ENCODE measurements at regions not wholly inside any gene's neighbourhood (a gene's known extent, or its start where the extent isn't known, plus 50 kb on each side); places are given as distances from the start of the nearest gene placed in this dataset.

- Histone ChIP-seq H3K4me3 (ENCODE audit: low read depth in 1 of 3, low read length in 3 of 3) (no peak overlapping the region), H3K27ac (ENCODE audit: low read depth in 1 of 2, low read length in 2 of 2) (no peak overlapping the region), H3K9ac (ENCODE audit: low read depth in 1 of 2, low read length in 2 of 2) (no peak overlapping the region), H3K36me3 (ENCODE audit: control insufficient read depth in 4 of 4, insufficient read depth in 3 of 4, low read depth in 1 of 4, low read length in 3 of 4) (no peaks in the 10 kb centered on the region), H3K4me1 (ENCODE audit: control insufficient read depth in 4 of 4, insufficient read depth in 4 of 4, low read length in 3 of 4) (peaks cover 0 to 2% (median 0%) of the 10 kb centered on the region in 4 donors), H3K9me3 (ENCODE audit: control insufficient read depth in 4 of 4, low read length in 3 of 4) (no peaks in the 10 kb centered on the region), H3K27me3 (ENCODE audit: control insufficient read depth in 4 of 4, insufficient read depth in 4 of 4, low read length in 3 of 4) (no peaks in the 10 kb centered on the region)
- 89% methylated on average over 3 of the region's 3 CpGs for WGBS
- TF ChIP-seq RXRA (IDR thresholded peaks at IDR 0.05) (no peak), FOXA2 (IDR thresholded peaks at IDR 0.05) (no peak), RAD21 (IDR thresholded peaks at IDR 0.05) (no peak), MAX (IDR thresholded peaks at IDR 0.05) (no peak), TAF1 (conservative IDR thresholded peaks at IDR 0.05) (no peak), YY1 (IDR thresholded peaks at IDR 0.05) (no peak), ZBTB33 (IDR thresholded peaks at IDR 0.05) (no peak), GABPA (IDR thresholded peaks at IDR 0.05 in 1 of 2, conservative IDR thresholded peaks at IDR 0.05 in 1 of 2) (no peak), ATF3 (IDR thresholded peaks at IDR 0.05) (no peak), FOXA1 (IDR thresholded peaks at IDR 0.05) (no peak), SP1 (IDR thresholded peaks at IDR 0.05) (no peak), REST (IDR thresholded peaks at IDR 0.05) (no peak), NR2F2 (IDR thresholded peaks at IDR 0.05) (no peak), EGR1 (IDR thresholded peaks at IDR 0.05; ENCODE audit: low read depth in 2 of 2) (no peak), HNF4A (conservative IDR thresholded peaks at IDR 0.05) (no peak), CTCF (IDR thresholded peaks at IDR 0.05; ENCODE audit: low read depth, low read length, missing input control) (no peak)
- no peak for DNase-seq (ENCODE audit: low spot score)
Observed at GRCh38 chr15:91696981-91697380, 156.5 kb upstream of the SLCO3A1 start.

- H3K9me3 ChIP-seq (ENCODE audit: control insufficient read depth in 4 of 4, low read length in 3 of 4) = no peaks in the 10 kb centered on the region
- no peak for TF ChIP-seq JUND (IDR thresholded peaks at IDR 0.05)
- no peak for TF ChIP-seq RXRA (IDR thresholded peaks at IDR 0.05)
- TF ChIP-seq RAD21 (IDR thresholded peaks at IDR 0.05) = no peak
- TF ChIP-seq EGR1 (IDR thresholded peaks at IDR 0.05; ENCODE audit: low read depth in 2 of 2) = no peak
- TF ChIP-seq CTCF (IDR thresholded peaks at IDR 0.05; ENCODE audit: low read depth, low read length, missing input control) = no peak
- DNase-seq (ENCODE audit: low spot score) = no peak
- 90% methylated on average over 4 of the region's 4 CpGs for WGBS
- H3K4me3 ChIP-seq (ENCODE audit: low read depth in 1 of 3, low read length in 3 of 3) = no peak overlapping the region
- no peak overlapping the region for H3K9ac ChIP-seq (ENCODE audit: low read depth in 1 of 2, low read length in 2 of 2)
- H3K36me3 ChIP-seq (ENCODE audit: control insufficient read depth in 4 of 4, insufficient read depth in 3 of 4, low read depth in 1 of 4, low read length in 3 of 4) = no peaks in the 10 kb centered on the region
- no peaks in the 10 kb centered on the region for H3K27me3 ChIP-seq (ENCODE audit: control insufficient read depth in 4 of 4, insufficient read depth in 4 of 4, low read length in 3 of 4)
- peaks cover 0 to 2% (median 0%) of the 10 kb centered on the region in 4 donors for H3K4me1 ChIP-seq (ENCODE audit: control insufficient read depth in 4 of 4, insufficient read depth in 4 of 4, low read length in 3 of 4)
- no peak overlapping the region for H3K27ac ChIP-seq (ENCODE audit: low read depth in 1 of 2, low read length in 2 of 2)
Observed at GRCh38 chr15:91698241-91698640, 155.3 kb upstream of the SLCO3A1 start.
